GM19023 (cell line): ENCODE measurements at regions not wholly inside any gene's neighbourhood (a gene's known extent, or its start where the extent isn't known, plus 50 kb on each side); places are given as distances from the start of the nearest gene placed in this dataset.
"Not testable (repeated sequence)": the region's sequence is repeated elsewhere in the genome, so short reads cannot be mapped to it uniquely, and the experiment has no call there.

Experiments
- ATAC-seq: cut with Tn5 transposase; IDR thresholded peaks from one replicate; pipeline ENCODE4 v1.9.1; 2021; ENCODE audit warnings: mild to moderate bottlenecking, moderate library complexity; ENCODE audit not compliant: unreplicated experiment

GRCh38 chr22:22061085-22062077 is 78.8 kb upstream of the TOP3B start:
- no peak for ATAC-seq

GRCh38 chr22:22060200-22061084 is 77.9 kb upstream of the TOP3B start:
- ATAC-seq = no peak

- ATAC-seq = no peak
These were observed 76.9 kb upstream of the TOP3B start for GRCh38 chr22:22059291-22060002.

DNA sequence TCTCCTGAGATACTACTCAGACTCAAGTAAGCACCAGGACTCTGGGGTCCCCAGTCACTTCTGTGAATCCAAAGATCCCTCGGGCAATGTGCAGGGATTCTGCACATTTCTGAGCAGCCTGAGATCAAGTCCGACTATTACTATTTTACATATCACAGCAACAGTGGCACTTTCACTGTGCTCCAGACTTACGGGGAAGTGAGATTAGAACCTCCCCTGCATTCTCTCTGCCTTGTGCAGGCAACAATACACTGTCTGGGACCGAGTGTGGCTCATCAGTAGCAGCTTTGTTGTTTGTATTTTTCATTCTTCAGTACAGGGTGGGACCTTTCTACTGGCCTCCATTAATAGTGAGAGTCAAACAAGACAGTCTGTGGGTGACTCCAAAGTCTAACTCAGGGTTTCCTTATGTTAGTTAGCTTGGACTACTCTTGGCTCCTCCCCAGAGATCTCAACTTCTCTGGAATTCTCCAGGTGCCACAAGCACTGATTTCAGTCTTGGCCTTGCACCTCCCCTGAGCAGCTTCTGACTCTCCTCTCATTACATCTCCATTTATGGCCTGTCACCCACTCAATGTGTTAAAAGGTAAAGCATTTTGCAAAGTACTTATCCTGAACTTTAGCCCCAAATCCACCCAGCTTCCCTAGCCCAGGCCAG is 76.2 kb upstream of the TOP3B start:
- ATAC-seq = no peak

- ATAC-seq = no peak
These were observed 75.2 kb upstream of the TOP3B start for GRCh38 chr22:22057617-22058378.

DNA sequence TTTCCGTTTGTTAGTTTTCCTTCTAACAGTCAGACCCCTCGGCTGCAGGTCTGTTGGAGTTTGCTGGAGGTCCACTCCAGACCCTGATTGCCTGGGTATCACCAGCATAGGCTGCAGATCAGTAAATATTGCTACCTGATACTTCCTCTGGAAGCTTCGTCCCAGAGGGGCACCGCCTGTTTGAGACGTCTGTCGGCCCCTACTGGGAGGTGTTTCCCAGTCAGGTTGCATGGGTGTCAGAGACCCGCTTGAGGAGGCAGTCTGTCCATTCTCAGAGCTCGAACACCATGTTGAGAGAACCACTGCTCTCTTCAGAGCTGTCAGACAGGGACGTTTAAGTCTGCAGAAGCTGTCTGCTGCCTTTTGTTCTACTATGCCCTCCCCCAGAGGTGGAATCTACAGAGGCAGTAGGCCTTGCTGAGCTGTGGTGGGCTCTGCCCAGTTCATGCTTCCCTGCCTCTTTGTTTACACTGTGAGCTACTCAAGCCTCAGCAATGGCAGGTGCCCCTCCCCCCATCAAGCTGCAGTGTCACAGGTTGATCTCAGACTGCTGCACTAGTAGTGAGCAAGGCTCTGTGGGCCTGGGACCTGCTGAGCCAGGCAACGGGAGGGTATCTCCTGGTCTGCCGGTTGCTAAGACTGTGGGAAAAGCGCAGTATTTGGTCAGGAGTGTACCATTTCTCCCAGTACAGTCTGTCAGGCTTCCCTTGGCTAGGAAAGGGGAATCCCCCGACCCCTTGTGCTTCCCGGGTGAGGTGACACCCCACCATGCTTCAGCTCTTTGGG is 74.4 kb upstream of the TOP3B start:
- ATAC-seq = not testable (repeated sequence)

DNA sequence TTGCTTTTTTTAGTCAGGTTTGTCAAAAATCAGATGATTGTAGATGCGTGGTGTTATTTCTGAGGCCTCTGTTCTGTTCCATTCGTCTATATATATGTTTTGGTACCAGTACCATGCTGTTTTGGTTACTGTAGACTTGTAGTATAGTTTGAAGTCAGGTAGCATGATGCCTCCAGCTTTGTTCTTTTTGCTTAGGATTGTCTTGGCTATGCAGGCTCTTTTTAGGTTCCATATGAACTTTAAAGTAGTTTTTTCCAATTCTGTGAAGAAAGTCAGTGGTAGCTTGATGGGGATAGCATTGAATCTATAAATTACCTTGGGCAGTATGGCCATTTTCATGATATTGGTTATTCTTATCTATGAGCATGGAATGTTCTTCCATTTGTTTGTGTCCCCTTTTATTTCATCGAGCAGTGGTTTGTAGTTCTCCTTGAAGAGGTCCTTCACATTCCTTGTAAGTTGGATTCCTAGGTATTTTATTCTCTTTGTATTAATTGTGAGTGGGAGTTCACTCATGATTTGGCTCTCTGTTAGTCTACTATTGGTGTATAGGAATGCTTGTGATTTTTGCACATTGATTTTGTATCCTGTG is 70.1 kb upstream of the TOP3B start:
- ATAC-seq = not testable (repeated sequence)

GRCh38 chr22:22051032-22051431 is 68.4 kb upstream of the TOP3B start:
- ATAC-seq = not testable (repeated sequence)

GRCh38 chr22:22050141-22050775 is 67.7 kb upstream of the TOP3B start:
- ATAC-seq = no peak

DNA sequence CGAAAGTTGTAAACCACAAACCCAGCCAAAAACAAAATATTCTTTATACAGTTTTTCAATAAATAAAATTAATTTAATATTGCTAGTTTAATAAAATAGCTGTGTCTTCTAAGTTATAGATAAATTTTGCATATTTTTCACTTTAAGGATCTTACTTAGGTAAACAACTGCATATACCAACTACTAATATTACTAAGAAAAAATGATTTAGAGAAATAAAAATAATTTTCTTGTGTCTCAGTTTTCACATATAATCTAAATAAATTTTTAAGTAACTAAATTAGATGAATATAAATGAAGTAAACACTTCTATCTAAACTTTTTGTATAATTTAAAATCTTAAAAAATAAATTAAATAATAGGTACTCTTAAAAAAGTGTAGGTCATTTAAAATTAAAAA is 67.1 kb upstream of the TOP3B start:
- ATAC-seq = no peak

DNA sequence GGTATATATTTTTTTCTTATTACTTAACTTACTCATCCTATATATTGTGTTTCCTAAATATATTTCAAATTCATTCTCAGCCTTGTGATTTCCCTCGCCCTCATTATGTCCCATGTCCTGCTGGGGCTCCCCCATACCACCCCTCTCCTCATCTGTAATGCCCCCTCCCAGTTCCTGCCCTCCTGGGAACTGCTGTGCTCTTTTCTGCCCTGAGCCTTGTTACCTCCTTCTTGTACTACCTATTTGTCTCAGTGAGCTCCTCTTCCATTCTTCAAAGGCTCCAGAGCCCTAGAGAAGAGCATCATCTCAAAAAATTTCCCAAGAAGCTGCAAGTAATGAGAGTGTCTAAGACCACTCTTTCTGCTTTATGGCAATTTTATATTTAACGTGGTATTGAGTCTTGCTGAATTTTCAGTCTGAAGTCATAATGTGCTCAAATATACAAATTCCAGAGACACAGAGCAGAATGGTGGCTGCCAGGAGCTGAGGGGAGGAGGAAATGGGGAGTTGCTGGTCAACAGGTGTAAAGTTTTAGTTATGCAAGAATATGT is 66.5 kb upstream of the TOP3B start:
- no peak for ATAC-seq

- ATAC-seq = no peak
These were observed 65.8 kb upstream of the TOP3B start for GRCh38 chr22:22048318-22048942.

DNA sequence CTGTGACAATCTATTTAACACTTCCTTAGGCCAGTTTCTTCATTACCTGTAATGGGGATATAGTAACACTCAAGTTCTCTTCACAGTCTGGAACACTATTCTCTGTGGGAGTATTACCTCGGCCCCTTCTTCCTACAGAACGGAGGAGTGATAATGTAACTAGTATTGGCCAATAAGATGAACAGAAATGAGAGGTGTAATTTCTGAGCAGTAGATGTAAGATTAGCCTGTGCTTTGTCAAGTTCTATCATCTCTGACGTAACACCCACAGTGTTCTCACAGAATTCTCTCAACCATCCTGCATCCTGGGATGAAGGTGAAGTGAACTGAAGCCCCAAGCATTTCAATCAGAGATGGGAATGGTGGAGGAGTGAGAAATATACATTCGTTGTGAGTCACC is 65.2 kb upstream of the TOP3B start:
- ATAC-seq = no peak

DNA sequence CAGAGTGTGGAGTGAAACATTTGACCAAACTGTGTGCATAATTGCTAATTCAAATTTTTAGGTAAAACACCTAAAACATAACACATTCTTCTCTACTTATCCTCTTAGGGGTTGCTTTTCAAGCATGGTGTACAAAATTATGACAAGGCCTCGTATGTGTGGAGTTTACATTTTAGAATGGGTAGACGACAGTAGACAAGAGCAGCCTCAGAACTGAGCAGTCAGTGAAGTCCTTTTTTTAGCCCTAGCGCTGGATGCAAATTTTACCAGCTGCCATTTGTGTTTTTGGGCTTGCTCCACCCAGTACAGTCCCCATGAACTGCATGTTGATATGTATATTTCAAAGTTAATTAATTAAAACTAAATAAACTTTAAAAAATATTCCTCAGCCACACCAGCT is 64.7 kb upstream of the TOP3B start:
- ATAC-seq = no peak

- ATAC-seq = no peak
These were observed 63.8 kb upstream of the TOP3B start for GRCh38 chr22:22046370-22046769.

DNA sequence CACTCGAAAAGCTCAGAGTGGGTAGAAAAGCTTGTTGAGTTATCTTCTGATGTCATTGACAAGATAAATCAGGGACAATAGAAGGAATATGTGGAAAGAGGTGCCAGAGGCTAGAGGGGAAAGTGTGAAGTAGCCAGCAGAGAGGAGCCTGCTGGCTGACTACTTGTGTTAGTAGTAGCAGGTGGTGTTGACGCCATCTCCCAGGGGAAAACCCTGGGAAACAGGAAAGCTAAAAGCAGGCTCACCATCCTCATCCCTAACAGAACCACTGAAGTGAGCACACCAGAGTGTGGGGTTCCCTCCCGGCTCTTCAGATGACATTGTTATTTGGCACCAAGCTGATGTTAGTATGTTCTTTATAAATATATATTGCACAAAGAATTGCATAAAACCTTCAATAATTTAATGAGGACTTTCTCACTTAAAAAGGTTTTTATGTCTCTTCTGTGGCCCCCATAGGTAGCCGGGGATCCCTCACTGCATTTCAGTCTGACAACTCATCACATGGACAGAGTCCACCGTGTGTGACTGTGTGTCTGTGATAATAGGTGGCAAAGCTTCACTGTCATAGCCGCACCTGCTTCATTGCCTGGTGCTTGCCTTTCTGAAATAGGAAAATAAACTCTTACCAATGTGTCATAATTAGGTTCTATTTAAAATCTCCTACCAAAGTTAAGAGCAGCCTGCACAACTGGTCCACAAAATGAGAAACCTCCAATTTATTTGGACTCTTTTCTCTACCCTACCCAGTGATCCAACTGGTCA is 63.2 kb upstream of the TOP3B start:
- no peak for ATAC-seq

GRCh38 chr22:22044153-22044552 is 61.6 kb upstream of the TOP3B start:
- ATAC-seq = no peak
